ENCODE measurements at regions not wholly inside any gene's neighbourhood (a gene's known extent, or its start where the extent isn't known, plus 50 kb on each side); places are given as distances from the start of the nearest gene placed in this dataset.
"Not testable (repeated sequence)": the region's sequence is repeated elsewhere in the genome, so short reads cannot be mapped to it uniquely, and the experiment has no call there.

GRCh38 chr17:71846561-71847110, 274.2 kb upstream of the SOX9 start:
- DNase-seq (ENCODE audit: low spot score), result no peak

- no peak for DNase-seq (ENCODE audit: low spot score)
These were observed 270.7 kb upstream of the SOX9 start for GRCh38 chr17:71849783-71850768.

GRCh38 chr17:71850812-71851211, 270.0 kb upstream of the SOX9 start:
- no peak for DNase-seq (ENCODE audit: low spot score)

GRCh38 chr17:71855010-71855409, 265.8 kb upstream of the SOX9 start:
- DNase-seq (ENCODE audit: low spot score), result no peak

- no peak for DNase-seq (ENCODE audit: low spot score)
These were observed 256.1 kb upstream of the SOX9 start for GRCh38 chr17:71864755-71865154.

- no peak for DNase-seq (ENCODE audit: low spot score)
These were observed 254.7 kb upstream of the SOX9 start for GRCh38 chr17:71866095-71866494.

GRCh38 chr17:71869293-71869692, 251.5 kb upstream of the SOX9 start:
- no peak for DNase-seq (ENCODE audit: low spot score)

GRCh38 chr17:71869841-71870545, 250.8 kb upstream of the SOX9 start:
- no peak for DNase-seq (ENCODE audit: low spot score)

- DNase-seq (ENCODE audit: low spot score), result no peak
These were observed 250.3 kb upstream of the SOX9 start for GRCh38 chr17:71870546-71870862.

GRCh38 chr17:71872843-71873485, 247.9 kb upstream of the SOX9 start:
- no peak for DNase-seq (ENCODE audit: low spot score)

GRCh38 chr17:71874773-71875172, 246.0 kb upstream of the SOX9 start:
- not testable (repeated sequence) for DNase-seq (ENCODE audit: low spot score)

GRCh38 chr17:71878271-71878670, 242.5 kb upstream of the SOX9 start:
- DNase-seq (ENCODE audit: low spot score), result no peak

- DNase-seq (ENCODE audit: low spot score), result no peak
These were observed 241.8 kb upstream of the SOX9 start for GRCh38 chr17:71878998-71879397.

- no peak for DNase-seq (ENCODE audit: low spot score)
These were observed 239.8 kb upstream of the SOX9 start for GRCh38 chr17:71881041-71881440.

- DNase-seq (ENCODE audit: low spot score), result no peak
These were observed 239.2 kb upstream of the SOX9 start for GRCh38 chr17:71881581-71881980.

GRCh38 chr17:71883258-71883657, 237.6 kb upstream of the SOX9 start:
- DNase-seq (ENCODE audit: low spot score), result no peak

GRCh38 chr17:71883845-71884244, 237.0 kb upstream of the SOX9 start:
- no peak for DNase-seq (ENCODE audit: low spot score)

GRCh38 chr17:71885662-71886061, 235.2 kb upstream of the SOX9 start:
- no peak for DNase-seq (ENCODE audit: low spot score)

GRCh38 chr17:71899317-71899716, 221.5 kb upstream of the SOX9 start:
- no peak for DNase-seq (ENCODE audit: low spot score)

GRCh38 chr17:71900621-71901229, 220.1 kb upstream of the SOX9 start:
- no peak for DNase-seq (ENCODE audit: low spot score)

- no peak for DNase-seq (ENCODE audit: low spot score)
These were observed 217.8 kb upstream of the SOX9 start for GRCh38 chr17:71902894-71903506.
